ENCODE measurements at regions not wholly inside any gene's neighbourhood (a gene's known extent, or its start where the extent isn't known, plus 50 kb on each side); places are given as distances from the start of the nearest gene placed in this dataset.

DNA sequence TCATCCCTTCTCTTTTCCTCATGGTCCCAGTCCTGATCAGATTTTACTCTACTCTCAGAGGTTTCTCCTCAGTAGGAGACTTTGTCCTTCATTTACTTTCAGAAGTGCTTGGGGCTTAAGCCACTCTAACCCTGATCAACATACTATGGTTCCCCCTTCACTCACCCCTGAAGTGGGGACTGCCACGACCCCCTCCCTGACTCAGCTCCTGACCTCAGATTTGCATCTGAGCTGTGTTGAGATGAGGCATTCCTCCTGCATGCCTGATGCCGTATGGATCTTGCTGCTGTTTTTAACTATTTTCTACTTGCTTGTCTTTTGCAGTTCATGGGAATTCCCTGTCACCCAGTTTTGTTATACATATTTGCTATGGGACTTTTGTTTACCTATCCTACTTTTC lies 306.7 kb upstream of the CHST9 start:
- DNase-seq (ENCODE audit: low read depth in 1 of 2, low spot score in 1 of 2) = no peak
- TF ChIP-seq JUND (IDR thresholded peaks at IDR 0.05; ENCODE audit: low read depth) = no peak
- in situ Hi-C loops (cut with HindIII; ENCODE audit: low pct_unique_long_range_greater_than_20kb, low sequenced_read_pairs) = no loop called here

DNA sequence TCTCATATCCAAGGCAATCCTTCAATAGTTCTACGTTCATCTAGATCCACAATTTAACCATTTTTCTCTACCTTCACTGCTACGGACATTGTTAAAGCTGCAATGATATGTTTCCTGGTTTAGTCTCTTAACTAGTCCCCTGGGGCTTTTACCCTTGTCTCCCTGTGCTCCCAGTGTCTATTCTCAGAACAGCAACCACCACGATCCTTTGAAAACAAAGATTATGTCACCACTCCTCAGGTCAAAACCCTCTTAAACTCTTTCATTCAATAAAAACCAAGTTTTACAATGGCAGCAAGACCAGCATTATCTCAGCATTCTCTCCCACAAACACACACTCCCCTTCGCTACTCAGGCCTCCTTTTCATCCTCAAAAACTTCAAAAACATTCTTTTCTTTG lies 298.2 kb upstream of the CHST9 start:
- no peak for TF ChIP-seq JUND (IDR thresholded peaks at IDR 0.05; ENCODE audit: low read depth)
- in situ Hi-C loops (cut with HindIII; ENCODE audit: low pct_unique_long_range_greater_than_20kb, low sequenced_read_pairs) = no loop called here
- DNase-seq (ENCODE audit: low read depth in 1 of 2, low spot score in 1 of 2) = no peak

DNA sequence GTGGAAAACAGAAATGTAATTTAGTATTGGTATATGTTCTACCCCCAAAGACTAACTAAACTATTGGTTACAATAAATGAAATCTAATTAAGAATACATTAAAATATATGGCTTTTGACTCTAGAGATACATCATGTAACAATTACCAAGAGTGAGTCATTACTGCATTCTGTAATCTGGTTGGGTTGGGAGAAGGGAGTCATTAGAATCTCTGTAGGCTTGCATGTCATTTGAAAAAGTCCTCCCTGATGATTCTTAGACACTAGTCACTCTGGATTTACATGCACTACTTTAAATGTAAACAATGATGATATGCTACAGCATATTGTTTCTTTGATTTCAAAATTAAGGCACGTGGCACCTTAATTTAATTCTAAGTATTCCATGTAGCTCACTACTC lies 293.4 kb upstream of the CHST9 start:
- TF ChIP-seq JUND (IDR thresholded peaks at IDR 0.05; ENCODE audit: low read depth) = no peak
- in situ Hi-C loops (cut with HindIII; ENCODE audit: low pct_unique_long_range_greater_than_20kb, low sequenced_read_pairs) = no loop called here
- no peak for DNase-seq (ENCODE audit: low read depth in 1 of 2, low spot score in 1 of 2)

DNA sequence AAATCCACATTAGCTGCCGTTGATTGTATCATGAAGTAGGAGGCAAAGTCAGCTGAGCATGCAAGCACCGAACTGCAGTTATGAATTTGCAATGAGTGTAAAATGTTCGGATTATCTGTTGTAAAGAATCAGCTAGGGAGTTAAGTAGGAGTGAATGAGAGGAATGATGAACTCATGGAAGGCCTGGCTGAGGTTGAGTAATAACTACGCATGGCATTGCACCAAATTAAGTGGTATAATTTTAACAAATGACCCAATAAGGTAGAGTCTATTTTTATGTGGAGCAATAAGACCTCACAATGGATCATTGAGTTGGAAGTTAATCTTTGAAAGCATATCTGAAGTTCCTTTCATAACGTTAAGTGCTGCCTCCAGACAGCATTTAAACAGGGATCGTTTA lies 288.2 kb upstream of the CHST9 start:
- no peak for DNase-seq (ENCODE audit: low read depth in 1 of 2, low spot score in 1 of 2)
- no peak for TF ChIP-seq JUND (IDR thresholded peaks at IDR 0.05; ENCODE audit: low read depth)
- in situ Hi-C loops (cut with HindIII; ENCODE audit: low pct_unique_long_range_greater_than_20kb, low sequenced_read_pairs) = no loop called here

DNA sequence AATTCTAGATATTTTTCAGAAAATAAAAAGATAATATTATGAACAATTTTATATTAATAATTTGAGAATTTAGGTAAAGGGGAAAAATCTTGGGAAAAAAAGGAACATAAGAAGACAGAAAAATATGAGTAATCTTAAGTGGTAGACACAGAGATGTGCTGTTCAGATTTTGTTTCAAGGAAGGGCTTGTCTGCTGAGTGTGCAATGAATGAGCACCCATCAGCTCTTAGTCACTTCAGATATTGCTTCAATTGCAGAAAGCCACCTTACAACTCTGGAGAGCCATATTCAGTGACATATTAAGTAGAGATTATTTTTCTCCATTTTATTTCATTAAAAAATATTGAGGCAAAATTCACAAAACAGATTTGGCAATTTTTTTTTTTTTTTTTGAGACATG lies 282.0 kb upstream of the CHST9 start:
- no peak for TF ChIP-seq JUND (IDR thresholded peaks at IDR 0.05; ENCODE audit: low read depth)
- in situ Hi-C loops (cut with HindIII; ENCODE audit: low pct_unique_long_range_greater_than_20kb, low sequenced_read_pairs) = no loop called here

DNA sequence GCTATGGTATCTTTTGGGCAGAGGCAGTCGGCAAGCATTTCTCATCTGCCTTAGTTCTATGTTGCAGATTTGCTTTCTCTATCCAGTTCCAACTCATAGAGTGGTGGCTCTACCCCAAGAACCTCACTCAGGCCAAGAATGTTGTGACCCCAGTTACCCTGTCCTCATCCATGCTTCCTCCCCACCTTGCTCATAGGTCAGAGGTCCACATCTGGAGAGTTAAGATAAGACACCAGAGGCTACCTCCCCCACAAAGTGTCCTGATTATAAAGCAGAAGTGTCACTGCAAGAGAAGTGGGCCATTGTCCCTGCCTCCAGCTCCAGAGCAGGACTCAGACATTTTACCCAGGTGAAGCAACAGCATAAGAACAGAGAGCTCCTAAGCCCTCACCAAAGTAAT lies 276.8 kb upstream of the CHST9 start:
- no peak for TF ChIP-seq JUND (IDR thresholded peaks at IDR 0.05; ENCODE audit: low read depth)
- in situ Hi-C loops (cut with HindIII; ENCODE audit: low pct_unique_long_range_greater_than_20kb, low sequenced_read_pairs) = no loop called here
- no peak for DNase-seq (ENCODE audit: low read depth in 1 of 2, low spot score in 1 of 2)

More for the DNA sequence above, 282.0 kb upstream of the CHST9 start:
- no peak for DNase-seq (ENCODE audit: low read depth in 1 of 2, low spot score in 1 of 2)

DNA sequence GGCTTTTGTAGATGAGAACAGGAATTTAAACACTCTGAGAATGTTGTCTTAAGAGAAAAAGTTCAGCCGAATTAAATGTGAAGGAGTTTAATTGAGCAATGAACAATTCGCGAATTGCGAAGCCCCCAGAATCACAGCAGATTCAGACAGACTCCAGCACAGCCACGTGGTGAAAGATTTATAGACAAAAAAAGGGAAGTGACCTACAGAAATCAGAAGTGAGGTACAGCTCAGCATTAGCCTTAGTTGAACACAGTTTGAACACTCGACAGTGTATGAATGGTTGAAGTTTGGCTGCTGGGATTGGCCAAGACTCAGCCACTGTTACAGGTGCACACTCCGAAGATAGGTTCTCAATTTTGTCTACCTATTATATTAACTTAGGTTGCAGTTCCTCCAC lies 264.0 kb upstream of the CHST9 start:
- no peak for DNase-seq (ENCODE audit: low read depth in 1 of 2, low spot score in 1 of 2)
- TF ChIP-seq JUND (IDR thresholded peaks at IDR 0.05; ENCODE audit: low read depth) = no peak
- in situ Hi-C loops (cut with HindIII; ENCODE audit: low pct_unique_long_range_greater_than_20kb, low sequenced_read_pairs) = no loop called here

DNA sequence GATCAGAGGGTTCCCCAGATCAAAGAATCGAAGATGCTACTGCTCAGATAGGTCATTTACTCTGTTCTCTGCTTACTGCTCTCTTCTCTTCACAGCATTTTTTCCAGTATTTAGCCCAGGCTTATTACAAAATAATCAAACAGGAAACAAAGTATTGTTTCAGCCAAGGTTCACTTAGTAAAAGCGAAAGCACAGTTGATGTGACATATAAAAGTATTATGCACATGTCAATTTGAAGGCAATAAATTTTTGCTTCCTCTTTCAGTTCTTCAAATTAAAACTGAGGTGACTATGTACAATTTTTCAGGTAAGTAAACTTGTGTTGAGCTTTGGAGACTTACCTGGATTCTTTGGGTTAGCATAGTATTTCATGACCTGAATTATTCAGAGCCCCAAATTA lies 262.8 kb upstream of the CHST9 start:
- in situ Hi-C loops (cut with HindIII; ENCODE audit: low pct_unique_long_range_greater_than_20kb, low sequenced_read_pairs) = no loop called here
- TF ChIP-seq JUND (IDR thresholded peaks at IDR 0.05; ENCODE audit: low read depth) = no peak
- DNase-seq (ENCODE audit: low read depth in 1 of 2, low spot score in 1 of 2) = no peak

DNA sequence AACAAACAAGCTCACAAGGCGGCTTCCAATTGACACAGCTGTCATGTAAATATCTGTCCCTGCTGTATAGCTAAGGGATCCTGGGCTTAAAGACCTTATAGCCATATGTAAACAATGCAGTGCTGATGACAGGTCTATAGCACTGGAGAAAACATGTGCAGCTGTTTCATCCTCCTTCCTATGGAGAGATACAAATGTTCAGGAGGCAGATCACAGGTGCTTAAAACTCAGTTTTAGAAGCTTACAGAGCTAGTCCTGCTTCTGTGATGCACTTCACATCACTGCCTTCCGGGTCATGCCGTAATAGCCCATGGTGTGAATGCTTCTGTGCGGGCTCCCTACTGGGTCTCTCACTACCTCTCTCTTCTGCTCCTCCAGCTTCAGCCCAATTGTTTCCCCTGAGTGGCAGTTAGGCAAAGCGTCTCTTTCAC lies 262.4 kb upstream of the CHST9 start:
- no peak for TF ChIP-seq JUND (IDR thresholded peaks at IDR 0.05; ENCODE audit: low read depth)
- in situ Hi-C loops (cut with HindIII; ENCODE audit: low pct_unique_long_range_greater_than_20kb, low sequenced_read_pairs) = no loop called here
- no peak for DNase-seq (ENCODE audit: low read depth in 1 of 2, low spot score in 1 of 2)

DNA sequence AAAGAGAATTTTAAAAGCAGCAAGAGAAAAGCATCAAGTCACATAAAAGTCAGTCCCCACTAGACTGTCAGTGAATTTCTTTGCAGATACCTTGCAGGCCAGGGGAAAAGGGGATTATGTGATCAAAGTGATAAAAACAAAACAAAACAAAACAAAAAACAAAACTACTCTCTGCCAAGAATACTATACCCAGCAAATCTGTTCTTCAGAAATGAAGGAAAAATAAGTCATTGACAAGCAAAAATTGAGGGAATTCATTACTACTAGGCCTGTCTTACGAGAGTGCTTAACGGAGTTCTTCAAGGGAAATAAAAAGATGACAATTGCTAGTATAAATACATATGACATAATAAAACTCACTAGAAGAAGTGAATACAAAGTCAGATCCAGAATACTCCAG lies 245.5 kb upstream of the CHST9 start:
- TF ChIP-seq JUND (IDR thresholded peaks at IDR 0.05; ENCODE audit: low read depth) = no peak
- in situ Hi-C loops (cut with HindIII; ENCODE audit: low pct_unique_long_range_greater_than_20kb, low sequenced_read_pairs) = no loop called here

DNA sequence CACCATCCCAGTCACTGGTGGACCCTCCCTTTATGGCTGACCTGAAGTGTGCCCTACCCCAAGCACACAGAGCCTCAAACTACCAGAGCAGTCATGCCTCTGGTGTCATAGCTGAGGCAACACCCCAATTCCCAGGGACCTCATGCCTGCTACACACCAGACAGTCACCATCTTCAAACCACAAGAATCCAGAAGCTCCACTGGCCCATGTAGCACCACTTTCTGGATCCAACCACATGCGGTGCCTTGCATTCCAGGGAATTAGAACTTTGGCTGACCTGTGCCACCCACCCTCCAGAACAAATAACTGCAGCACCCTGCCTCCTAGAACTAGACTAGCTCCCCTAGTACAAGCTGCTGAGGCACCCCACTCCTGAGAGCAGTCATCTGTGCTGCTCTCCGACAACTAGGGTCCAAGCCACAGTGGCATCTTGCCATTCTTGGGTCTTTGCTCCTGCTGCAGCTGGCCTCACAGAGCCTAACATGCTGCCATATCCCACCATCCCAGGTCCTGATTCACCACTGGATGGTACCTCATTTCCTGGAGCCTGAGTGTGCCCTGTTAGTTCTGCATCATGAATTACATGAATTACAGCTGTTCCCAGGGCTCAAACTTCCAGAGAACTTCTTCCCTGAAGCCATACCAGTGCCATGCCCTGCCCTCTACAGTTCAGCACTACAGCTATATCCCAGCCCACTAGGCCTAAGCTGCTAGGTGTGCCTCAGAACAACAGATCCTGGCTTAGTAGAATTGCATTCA lies 243.8 kb upstream of the CHST9 start:
- in situ Hi-C loops (cut with HindIII; ENCODE audit: low pct_unique_long_range_greater_than_20kb, low sequenced_read_pairs) = no loop called here
- no peak for TF ChIP-seq JUND (IDR thresholded peaks at IDR 0.05; ENCODE audit: low read depth)
- no peak for DNase-seq (ENCODE audit: low read depth in 1 of 2, low spot score in 1 of 2)

More for the DNA sequence above, 245.5 kb upstream of the CHST9 start:
- no peak for DNase-seq (ENCODE audit: low read depth in 1 of 2, low spot score in 1 of 2)

DNA sequence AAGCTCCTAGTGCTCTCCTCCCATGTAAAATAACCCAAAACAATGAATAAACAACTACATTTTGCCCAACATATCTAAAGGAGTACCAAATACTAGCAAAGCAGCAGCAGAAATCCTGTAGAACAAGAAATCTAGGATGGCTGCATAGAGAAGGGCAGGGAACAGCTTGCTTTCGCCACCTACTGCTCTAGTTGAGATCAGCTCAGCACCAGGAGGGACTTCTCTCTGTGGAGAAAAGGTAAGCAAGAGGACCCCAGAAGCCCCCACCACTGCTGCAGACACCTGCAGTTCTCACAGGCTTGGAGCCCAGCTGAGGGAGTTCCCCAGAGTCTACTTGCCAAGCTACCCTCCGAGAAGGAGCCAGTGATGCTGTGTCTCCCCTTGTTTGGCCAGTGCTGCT lies 243.0 kb upstream of the CHST9 start:
- in situ Hi-C loops (cut with HindIII; ENCODE audit: low pct_unique_long_range_greater_than_20kb, low sequenced_read_pairs) = no loop called here
- peak in 1 of 2 experiments; percentile 16 for DNase-seq (ENCODE audit: low read depth in 1 of 2, low spot score in 1 of 2)
- TF ChIP-seq JUND (IDR thresholded peaks at IDR 0.05; ENCODE audit: low read depth) = no peak

DNA sequence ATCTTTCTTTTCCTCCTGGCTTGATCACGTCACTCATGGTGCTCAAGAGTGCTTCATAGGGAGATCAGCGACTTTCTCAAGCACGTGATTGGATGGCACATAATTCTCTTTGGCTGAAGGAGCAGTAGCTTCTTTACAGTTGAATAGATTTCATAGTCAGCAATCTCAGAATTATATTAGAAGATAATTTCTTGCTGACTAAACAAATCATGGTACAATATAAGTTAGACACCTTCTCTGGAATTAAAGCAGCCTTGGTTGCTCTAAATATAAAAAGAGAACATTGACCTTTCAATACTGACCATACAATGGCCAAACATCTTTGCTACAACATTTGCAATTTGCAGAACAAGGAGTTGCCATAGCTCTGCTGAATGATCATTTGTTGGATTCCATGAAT lies 238.5 kb upstream of the CHST9 start:
- no peak for TF ChIP-seq JUND (IDR thresholded peaks at IDR 0.05; ENCODE audit: low read depth)
- in situ Hi-C loops (cut with HindIII; ENCODE audit: low pct_unique_long_range_greater_than_20kb, low sequenced_read_pairs) = no loop called here
- no peak for DNase-seq (ENCODE audit: low read depth in 1 of 2, low spot score in 1 of 2)

DNA sequence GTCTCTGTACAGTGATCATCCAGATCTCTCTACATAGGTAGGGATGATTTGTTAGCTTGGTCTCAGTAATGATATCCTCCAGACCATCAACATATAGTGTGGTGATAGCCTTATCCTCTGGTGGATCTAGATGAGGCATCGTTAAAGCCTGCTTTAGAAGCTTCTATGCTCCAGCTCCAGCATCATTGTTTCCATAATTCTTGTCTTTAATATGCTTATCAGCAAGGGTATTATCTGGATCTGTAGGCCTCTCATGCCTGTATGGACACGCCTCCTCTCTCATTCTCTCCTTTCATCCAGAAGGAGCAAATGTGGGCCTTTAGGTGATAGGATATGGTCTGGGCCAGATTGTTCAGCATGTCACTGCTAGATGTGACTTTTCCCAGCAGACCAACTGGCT lies 234.5 kb upstream of the CHST9 start:
- no peak for TF ChIP-seq JUND (IDR thresholded peaks at IDR 0.05; ENCODE audit: low read depth)
- in situ Hi-C loops (cut with HindIII; ENCODE audit: low pct_unique_long_range_greater_than_20kb, low sequenced_read_pairs) = no loop called here
- no peak for DNase-seq (ENCODE audit: low read depth in 1 of 2, low spot score in 1 of 2)

Measured in T47D (cell line).